GM23338 (cell line): ENCODE measurements at regions not wholly inside any gene's neighbourhood (a gene's known extent, or its start where the extent isn't known, plus 50 kb on each side); places are given as distances from the start of the nearest gene placed in this dataset.

Experiments
- ATAC-seq: fragments of 200-7000 bp; cut with Tn5 transposase; 3 replicates; pipeline ENCODE4 v1.9.1; 2020
- DNase-seq: peaks from one replicate; pipeline ENCODE4 v3.0.0-alpha.2; 2015; ENCODE audit warnings: low spot score
- H2AFZ ChIP-seq: fragments of 200-600 bp; sonication (generic); 2 replicates; pipeline ENCODE4 v1.8.0; 2016; ENCODE audit warnings: antibody characterized with exemption, mild to moderate bottlenecking, moderate library complexity
- H3F3A ChIP-seq: fragments of 200-600 bp; sonication (generic); replicated peaks from 2 replicates; pipeline ENCODE4 v1.8.0; 2017; ENCODE audit warnings: antibody characterized with exemption, mixed run types, low read depth
- H3K27ac ChIP-seq: fragments of 200-600 bp; sonication (generic); 2 replicates; pipeline ENCODE4 v1.6.1; 2016; ENCODE audit warnings: low read depth
- H3K27me3 ChIP-seq: fragments of 200-600 bp; sonication (generic); 2 replicates; pipeline ENCODE4 v1.8.0; 2016; ENCODE audit warnings: mild to moderate bottlenecking, mixed run types, moderate library complexity; ENCODE audit not compliant: insufficient read depth
- H3K36me3 ChIP-seq: fragments of 200-600 bp; sonication (generic); 2 replicates; pipeline ENCODE4 v1.8.0; 2016; ENCODE audit warnings: mild to moderate bottlenecking; ENCODE audit not compliant: insufficient read depth
- H3K4me1 ChIP-seq: fragments of 200-600 bp; sonication (generic); 2 replicates; pipeline ENCODE4 v1.8.0; 2016; ENCODE audit warnings: mild to moderate bottlenecking, moderate library complexity; ENCODE audit not compliant: insufficient read depth
- H3K4me2 ChIP-seq: fragments of 200-600 bp; sonication (generic); 2 replicates; pipeline ENCODE4 v1.7.1; 2017; ENCODE audit warnings: mixed run types
- H3K4me3 ChIP-seq: fragments of 200-600 bp; sonication (generic); 2 replicates; pipeline ENCODE4 v1.6.1; 2016; ENCODE audit warnings: mixed run types
- H3K79me2 ChIP-seq: fragments of 200-600 bp; sonication (generic); replicated peaks from 2 replicates; pipeline ENCODE4 v1.8.0; 2017; ENCODE audit warnings: mild to moderate bottlenecking; ENCODE audit not compliant: insufficient read depth
- H3K9me2 ChIP-seq: fragments of 200-600 bp; sonication (generic); 2 replicates; pipeline ENCODE4 v1.8.0; 2017; ENCODE audit not compliant: insufficient read depth
- H4K20me1 ChIP-seq: fragments of 200-600 bp; sonication (generic); replicated peaks from 2 replicates; pipeline ENCODE4 v1.8.0; 2017; ENCODE audit warnings: mild to moderate bottlenecking; ENCODE audit not compliant: insufficient read depth
- H3K27ac Mint-ChIP-seq: 2 replicates; pipeline ENCODE4 v1.8.0; 2020; ENCODE audit warnings: inconsistent platforms, mild to moderate bottlenecking, moderate library complexity, mixed read lengths
- H3K27me3 Mint-ChIP-seq: 3 replicates; pipeline ENCODE4 v1.8.0; 2022; ENCODE audit warnings: low read depth, mild to moderate bottlenecking, moderate library complexity, mixed read lengths, inconsistent platforms; ENCODE audit not compliant: insufficient read depth, poor library complexity
- H3K36me3 Mint-ChIP-seq: 3 replicates; pipeline ENCODE4 v1.8.0; 2021; ENCODE audit warnings: low read depth, mild to moderate bottlenecking, inconsistent platforms, moderate library complexity, mixed read lengths
- H3K4me1 Mint-ChIP-seq: 3 replicates; pipeline ENCODE4 v1.8.0; 2020; ENCODE audit warnings: mild to moderate bottlenecking, inconsistent platforms, mixed read lengths
- H3K4me3 Mint-ChIP-seq: 3 replicates; pipeline ENCODE4 v1.8.0; 2021; ENCODE audit warnings: moderate library complexity, mild to moderate bottlenecking, inconsistent platforms, mixed read lengths
- H3K9me3 Mint-ChIP-seq: 3 replicates; pipeline ENCODE4 v1.8.0; 2020; ENCODE audit warnings: moderate library complexity, mild to moderate bottlenecking, inconsistent platforms, mixed read lengths
- CREB1 ChIP-seq: fragments of 250-450 bp; sonication (Bioruptor Pico); IDR thresholded peaks from 2 replicates; pipeline ENCODE4 v1.5.0; 2020; ENCODE audit warnings: low read depth, mild to moderate bottlenecking, moderate library complexity
- EZH2 ChIP-seq: fragments of 200-600 bp; sonication (generic); IDR thresholded peaks from one replicate; pipeline ENCODE4 v1.8.0; 2017; ENCODE audit warnings: antibody characterized with exemption, mild to moderate bottlenecking, low read depth; ENCODE audit not compliant: unreplicated experiment
- JUNB ChIP-seq: IDR thresholded peaks from one replicate; pipeline ENCODE4 v1.6.1; 2016; ENCODE audit warnings: antibody characterized with exemption; ENCODE audit not compliant: unreplicated experiment
- TF ChIP-seq, protein P1 (sequence below): fragments of 250-450 bp; sonication (Bioruptor Pico); IDR thresholded peaks from 2 replicates; pipeline ENCODE4 v1.5.0; 2020; ENCODE audit warnings: mild to moderate bottlenecking, moderate library complexity
- TF ChIP-seq, protein P2 (sequence below), 2 experiments: fragments of 200-600 bp in 1 of 2; sonication (generic) in 1 of 2; conservative IDR thresholded peaks; 2 replicates each; pipeline versions ENCODE4 v1.5.1 to v1.6.1; 2016 to 2017; ENCODE audit warnings: antibody characterized with exemption in 2 of 2, low read depth in 2 of 2, mild to moderate bottlenecking in 2 of 2, moderate library complexity in 1 of 2

DNA sequence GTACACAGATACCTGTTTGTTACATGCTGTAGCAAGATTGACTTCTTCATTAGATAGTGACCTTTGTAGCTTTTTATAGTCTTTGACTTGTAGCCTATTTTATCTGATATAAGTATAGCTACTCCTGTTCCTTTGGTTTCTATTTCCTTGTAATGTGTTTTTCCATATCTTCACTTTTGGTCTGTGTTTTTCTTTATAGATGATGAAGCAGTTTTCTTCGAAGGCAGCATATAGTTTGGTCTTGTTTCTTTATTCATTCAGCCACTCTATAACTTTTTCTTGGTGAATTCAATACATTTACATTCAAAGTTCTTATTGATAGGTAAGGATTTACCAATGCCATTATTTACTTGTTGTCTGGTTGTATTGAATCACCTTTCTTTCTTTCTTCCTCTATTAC lies 1357.3 kb upstream of the EYS start (continued):
- TF ChIP-seq, protein P1, sequence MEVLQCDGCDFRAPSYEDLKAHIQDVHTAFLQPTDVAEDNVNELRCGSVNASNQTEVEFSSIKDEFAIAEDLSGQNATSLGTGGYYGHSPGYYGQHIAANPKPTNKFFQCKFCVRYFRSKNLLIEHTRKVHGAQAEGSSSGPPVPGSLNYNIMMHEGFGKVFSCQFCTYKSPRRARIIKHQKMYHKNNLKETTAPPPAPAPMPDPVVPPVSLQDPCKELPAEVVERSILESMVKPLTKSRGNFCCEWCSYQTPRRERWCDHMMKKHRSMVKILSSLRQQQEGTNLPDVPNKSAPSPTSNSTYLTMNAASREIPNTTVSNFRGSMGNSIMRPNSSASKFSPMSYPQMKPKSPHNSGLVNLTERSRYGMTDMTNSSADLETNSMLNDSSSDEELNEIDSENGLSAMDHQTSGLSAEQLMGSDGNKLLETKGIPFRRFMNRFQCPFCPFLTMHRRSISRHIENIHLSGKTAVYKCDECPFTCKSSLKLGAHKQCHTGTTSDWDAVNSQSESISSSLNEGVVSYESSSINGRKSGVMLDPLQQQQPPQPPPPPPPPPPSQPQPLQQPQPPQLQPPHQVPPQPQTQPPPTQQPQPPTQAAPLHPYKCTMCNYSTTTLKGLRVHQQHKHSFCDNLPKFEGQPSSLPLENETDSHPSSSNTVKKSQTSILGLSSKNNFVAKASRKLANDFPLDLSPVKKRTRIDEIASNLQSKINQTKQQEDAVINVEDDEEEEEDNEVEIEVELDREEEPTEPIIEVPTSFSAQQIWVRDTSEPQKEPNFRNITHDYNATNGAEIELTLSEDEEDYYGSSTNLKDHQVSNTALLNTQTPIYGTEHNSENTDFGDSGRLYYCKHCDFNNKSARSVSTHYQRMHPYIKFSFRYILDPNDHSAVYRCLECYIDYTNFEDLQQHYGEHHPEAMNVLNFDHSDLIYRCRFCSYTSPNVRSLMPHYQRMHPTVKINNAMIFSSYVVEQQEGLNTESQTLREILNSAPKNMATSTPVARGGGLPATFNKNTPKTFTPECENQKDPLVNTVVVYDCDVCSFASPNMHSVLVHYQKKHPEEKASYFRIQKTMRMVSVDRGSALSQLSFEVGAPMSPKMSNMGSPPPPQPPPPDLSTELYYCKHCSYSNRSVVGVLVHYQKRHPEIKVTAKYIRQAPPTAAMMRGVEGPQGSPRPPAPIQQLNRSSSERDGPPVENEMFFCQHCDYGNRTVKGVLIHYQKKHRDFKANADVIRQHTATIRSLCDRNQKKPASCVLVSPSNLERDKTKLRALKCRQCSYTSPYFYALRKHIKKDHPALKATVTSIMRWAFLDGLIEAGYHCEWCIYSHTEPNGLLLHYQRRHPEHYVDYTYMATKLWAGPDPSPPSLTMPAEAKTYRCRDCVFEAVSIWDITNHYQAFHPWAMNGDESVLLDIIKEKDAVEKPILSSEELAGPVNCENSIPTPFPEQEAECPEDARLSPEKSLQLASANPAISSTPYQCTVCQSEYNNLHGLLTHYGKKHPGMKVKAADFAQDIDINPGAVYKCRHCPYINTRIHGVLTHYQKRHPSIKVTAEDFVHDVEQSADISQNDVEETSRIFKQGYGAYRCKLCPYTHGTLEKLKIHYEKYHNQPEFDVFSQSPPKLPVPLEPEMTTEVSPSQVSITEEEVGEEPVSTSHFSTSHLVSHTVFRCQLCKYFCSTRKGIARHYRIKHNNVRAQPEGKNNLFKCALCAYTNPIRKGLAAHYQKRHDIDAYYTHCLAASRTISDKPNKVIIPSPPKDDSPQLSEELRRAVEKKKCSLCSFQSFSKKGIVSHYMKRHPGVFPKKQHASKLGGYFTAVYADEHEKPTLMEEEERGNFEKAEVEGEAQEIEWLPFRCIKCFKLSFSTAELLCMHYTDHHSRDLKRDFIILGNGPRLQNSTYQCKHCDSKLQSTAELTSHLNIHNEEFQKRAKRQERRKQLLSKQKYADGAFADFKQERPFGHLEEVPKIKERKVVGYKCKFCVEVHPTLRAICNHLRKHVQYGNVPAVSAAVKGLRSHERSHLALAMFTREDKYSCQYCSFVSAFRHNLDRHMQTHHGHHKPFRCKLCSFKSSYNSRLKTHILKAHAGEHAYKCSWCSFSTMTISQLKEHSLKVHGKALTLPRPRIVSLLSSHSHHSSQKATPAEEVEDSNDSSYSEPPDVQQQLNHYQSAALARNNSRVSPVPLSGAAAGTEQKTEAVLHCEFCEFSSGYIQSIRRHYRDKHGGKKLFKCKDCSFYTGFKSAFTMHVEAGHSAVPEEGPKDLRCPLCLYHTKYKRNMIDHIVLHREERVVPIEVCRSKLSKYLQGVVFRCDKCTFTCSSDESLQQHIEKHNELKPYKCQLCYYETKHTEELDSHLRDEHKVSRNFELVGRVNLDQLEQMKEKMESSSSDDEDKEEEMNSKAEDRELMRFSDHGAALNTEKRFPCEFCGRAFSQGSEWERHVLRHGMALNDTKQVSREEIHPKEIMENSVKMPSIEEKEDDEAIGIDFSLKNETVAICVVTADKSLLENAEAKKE (CRISPR knock-in tag) = no peak
- TF ChIP-seq CREB1 (CRISPR knock-in tag) (no peak), JUNB (no peak), EZH2 (no peak)

DNA sequence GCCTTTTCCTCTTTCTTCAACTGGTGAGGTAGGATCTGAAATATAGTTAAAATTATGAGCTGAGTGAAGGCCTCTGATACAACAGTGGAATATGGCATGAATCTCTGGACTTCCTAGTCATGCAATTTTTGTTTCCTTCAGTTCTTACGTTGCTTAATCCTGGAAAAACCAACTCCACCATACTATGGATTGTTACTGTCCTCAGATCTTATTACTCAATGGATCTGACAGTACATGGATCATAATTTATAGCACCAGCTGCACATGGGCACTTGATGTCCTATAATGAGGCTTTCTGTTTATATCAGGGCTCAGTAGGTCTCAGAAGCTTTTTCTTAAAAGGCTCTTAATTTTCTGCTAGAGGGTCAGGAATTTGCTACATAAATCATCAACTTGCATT lies 1341.0 kb upstream of the EYS start:
- H2AFZ ChIP-seq = no peak overlapping the region
- H3K4me1 Mint-ChIP-seq = no peaks in the 10 kb centered on the region
- no peaks in the 10 kb centered on the region for H3K27me3 ChIP-seq
- no peaks in the 10 kb centered on the region for H3K9me2 ChIP-seq
- H4K20me1 ChIP-seq = no peaks in the 10 kb centered on the region
- H3K27ac ChIP-seq = no peak overlapping the region
- H3K27me3 Mint-ChIP-seq = no peaks in the 10 kb centered on the region
- no peaks in the 10 kb centered on the region for H3K79me2 ChIP-seq
- no peaks in the 10 kb centered on the region for H3K36me3 Mint-ChIP-seq
- no peak for DNase-seq
- H3K4me3 ChIP-seq = no peak overlapping the region
- no peak for TF ChIP-seq JUNB
- TF ChIP-seq EZH2 = no peak
- TF ChIP-seq, protein P2, sequence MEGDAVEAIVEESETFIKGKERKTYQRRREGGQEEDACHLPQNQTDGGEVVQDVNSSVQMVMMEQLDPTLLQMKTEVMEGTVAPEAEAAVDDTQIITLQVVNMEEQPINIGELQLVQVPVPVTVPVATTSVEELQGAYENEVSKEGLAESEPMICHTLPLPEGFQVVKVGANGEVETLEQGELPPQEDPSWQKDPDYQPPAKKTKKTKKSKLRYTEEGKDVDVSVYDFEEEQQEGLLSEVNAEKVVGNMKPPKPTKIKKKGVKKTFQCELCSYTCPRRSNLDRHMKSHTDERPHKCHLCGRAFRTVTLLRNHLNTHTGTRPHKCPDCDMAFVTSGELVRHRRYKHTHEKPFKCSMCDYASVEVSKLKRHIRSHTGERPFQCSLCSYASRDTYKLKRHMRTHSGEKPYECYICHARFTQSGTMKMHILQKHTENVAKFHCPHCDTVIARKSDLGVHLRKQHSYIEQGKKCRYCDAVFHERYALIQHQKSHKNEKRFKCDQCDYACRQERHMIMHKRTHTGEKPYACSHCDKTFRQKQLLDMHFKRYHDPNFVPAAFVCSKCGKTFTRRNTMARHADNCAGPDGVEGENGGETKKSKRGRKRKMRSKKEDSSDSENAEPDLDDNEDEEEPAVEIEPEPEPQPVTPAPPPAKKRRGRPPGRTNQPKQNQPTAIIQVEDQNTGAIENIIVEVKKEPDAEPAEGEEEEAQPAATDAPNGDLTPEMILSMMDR (conservative IDR thresholded peaks at IDR 0.05; ENCODE audit: low read depth in 2 of 2) = no peak
- ATAC-seq = no peak
- H3K9me3 Mint-ChIP-seq = peaks cover 5% of the 10 kb centered on the region; the same call in 2 of the 3 replicates
- no peaks in the 10 kb centered on the region for H3F3A ChIP-seq
- no peak overlapping the region for H3K4me2 ChIP-seq
- H3K4me1 ChIP-seq = no peaks in the 10 kb centered on the region
- no peaks in the 10 kb centered on the region for H3K36me3 ChIP-seq
- H3K27ac Mint-ChIP-seq = no peak overlapping the region
- no peak overlapping the region for H3K4me3 Mint-ChIP-seq
